Neuronal stem cell (in vitro differentiated cells): ENCODE measurements at regions not wholly inside any gene's neighbourhood (a gene's known extent, or its start where the extent isn't known, plus 50 kb on each side); places are given as distances from the start of the nearest gene placed in this dataset.
"Not testable (repeated sequence)": the region's sequence is repeated elsewhere in the genome, so short reads cannot be mapped to it uniquely, and the experiment has no call there.

Experiments
- DNase-seq: peaks from one replicate; pipeline ENCODE4 v3.0.0-alpha.2; 2013; ENCODE audit warnings: low spot score
- H2AFZ ChIP-seq: one replicate; pipeline ENCODE4 v1.6.1; 2013; ENCODE audit warnings: mild to moderate bottlenecking, low read length, inconsistent platforms
- H2AK5ac ChIP-seq: 2 replicates; pipeline ENCODE4 v1.6.1; 2013; ENCODE audit warnings: low read depth, mild to moderate bottlenecking, inconsistent platforms, low read length, moderate library complexity, mixed read lengths
- H2BK120ac ChIP-seq: 2 replicates; pipeline ENCODE4 v1.6.1; 2013; ENCODE audit warnings: low read depth, mild to moderate bottlenecking, inconsistent platforms, low read length, moderate library complexity, mixed read lengths
- H2BK12ac ChIP-seq: one replicate; pipeline ENCODE4 v1.6.1; 2013; ENCODE audit warnings: low read length, inconsistent platforms
- H2BK15ac ChIP-seq: 2 replicates; pipeline ENCODE4 v1.6.1; 2013; ENCODE audit warnings: mild to moderate bottlenecking, low read length, inconsistent platforms, mixed read lengths
- H2BK5ac ChIP-seq: one replicate; pipeline ENCODE4 v1.6.1; 2013; ENCODE audit warnings: inconsistent platforms, mild to moderate bottlenecking, low read length, moderate library complexity
- H3K14ac ChIP-seq: one replicate; pipeline ENCODE4 v1.6.1; 2013; ENCODE audit warnings: low read length, inconsistent platforms
- H3K18ac ChIP-seq: 2 replicates; pipeline ENCODE4 v1.6.1; 2013; ENCODE audit warnings: low read length, inconsistent platforms
- H3K23ac ChIP-seq: 2 replicates; pipeline ENCODE4 v1.6.1; 2013; ENCODE audit warnings: low read depth, mild to moderate bottlenecking, mixed read lengths, low read length, inconsistent platforms; ENCODE audit not compliant: poor library complexity
- H3K27ac ChIP-seq: replicated peaks from 3 replicates; pipeline ENCODE4 v1.5.1; 2013; ENCODE audit warnings: low read length, inconsistent platforms
- H3K27me3 ChIP-seq, 3 experiments: 2 replicates each; pipeline ENCODE4 v1.6.1; 2013; ENCODE audit warnings: low read length in 3 of 3, mild to moderate bottlenecking in 2 of 3, inconsistent platforms in 1 of 3, low read depth in 1 of 3, mixed read lengths in 1 of 3, moderate library complexity in 1 of 3; ENCODE audit not compliant: control insufficient read depth in 3 of 3, insufficient read depth in 3 of 3
- H3K36me3 ChIP-seq, 2 donors: replicated peaks in 1 of 2; 2 replicates each; pipeline ENCODE4 v1.6.1; 2013; ENCODE audit warnings: low read length in 2 of 2; ENCODE audit not compliant: control insufficient read depth in 2 of 2, insufficient read depth in 2 of 2
- H3K4ac ChIP-seq: 2 replicates; pipeline ENCODE4 v1.6.1; 2013; ENCODE audit warnings: inconsistent platforms, mild to moderate bottlenecking, low read length, moderate library complexity
- H3K4me1 ChIP-seq, 2 donors: 1 replicate in 1 of 2; 2 replicates in 1 of 2; pipeline ENCODE4 v1.6.1; 2013; ENCODE audit warnings: low read length in 2 of 2, low read depth in 1 of 2; ENCODE audit not compliant: control insufficient read depth in 2 of 2, insufficient read depth in 1 of 2
- H3K4me2 ChIP-seq: one replicate; pipeline ENCODE4 v1.6.1; 2013; ENCODE audit warnings: mild to moderate bottlenecking, low read length, inconsistent platforms; ENCODE audit not compliant: insufficient read depth, poor library complexity, severe bottlenecking
- H3K4me3 ChIP-seq, 2 donors: 2 replicates each; pipeline ENCODE4 v1.5.1; 2013; ENCODE audit warnings: low read length in 2 of 2, mild to moderate bottlenecking in 2 of 2, inconsistent platforms in 1 of 2, moderate library complexity in 1 of 2
- H3K79me1 ChIP-seq: one replicate; pipeline ENCODE4 v1.6.1; 2013; ENCODE audit warnings: low read depth, mild to moderate bottlenecking, inconsistent platforms, low read length, moderate library complexity
- H3K9ac ChIP-seq: one replicate; pipeline ENCODE4 v1.6.1; 2013; ENCODE audit warnings: mild to moderate bottlenecking, low read depth, low read length, inconsistent platforms; ENCODE audit not compliant: poor library complexity
- H3K9me3 ChIP-seq, 2 donors: replicated peaks in 1 of 2; 2 replicates each; pipeline versions ENCODE3 to v1.6.1; 2013; ENCODE audit warnings: low read length in 2 of 2, mild to moderate bottlenecking in 2 of 2, inconsistent platforms in 1 of 2, low read depth in 1 of 2, mixed read lengths in 1 of 2, moderate library complexity in 1 of 2; ENCODE audit not compliant: control insufficient read depth in 2 of 2, insufficient read depth in 1 of 2
- H4K8ac ChIP-seq: one replicate; pipeline ENCODE4 v1.6.1; 2013; ENCODE audit warnings: low read depth, mild to moderate bottlenecking, inconsistent platforms, low read length, moderate library complexity
- H4K91ac ChIP-seq: one replicate; pipeline ENCODE4 v1.6.1; 2013; ENCODE audit warnings: low read length, low read depth, mild to moderate bottlenecking, inconsistent platforms; ENCODE audit not compliant: poor library complexity
- WGBS, 2 donors: extraction: QIAGEN DNeasy Blood & Tissue Kit; methylation state at CpG; one replicate each; pipeline ENCODE4 v1.1.7; 2013; ENCODE audit warnings: missing lambda C conversion rate in 2 of 2, mixed read lengths in 1 of 2; ENCODE audit not compliant: insufficient read length in 2 of 2, insufficient replicate concordance in 1 of 2; ENCODE audit errors: extremely low coverage in 2 of 2; 5-methylcytosine and 5-hydroxymethylcytosine counted together

GRCh38 chr2:186354160-186354559 is 131.9 kb upstream of the ZC3H15 start:
- not testable (repeated sequence) for H3K18ac ChIP-seq, H3K36me3 ChIP-seq, H2AFZ ChIP-seq, H2BK5ac ChIP-seq, H2BK120ac ChIP-seq, H3K4me3 ChIP-seq, H3K23ac ChIP-seq, H3K9ac ChIP-seq, H3K4me1 ChIP-seq, H2BK15ac ChIP-seq, H3K14ac ChIP-seq, H2BK12ac ChIP-seq, H3K27ac ChIP-seq, H3K79me1 ChIP-seq, H4K8ac ChIP-seq, H3K9me3 ChIP-seq, H3K4ac ChIP-seq, H3K27me3 ChIP-seq, H4K91ac ChIP-seq, DNase-seq, H3K4me2 ChIP-seq, H2AK5ac ChIP-seq
- WGBS, 2 donors = no CpG with 5 or more reads among the region's 3 CpGs

- Histone ChIP-seq H3K79me1 (no peaks in the 10 kb centered on the region), H3K14ac (no peak overlapping the region), H4K91ac (no peak overlapping the region), H3K36me3 (no peaks in the 10 kb centered on the region), H3K9ac (no peak overlapping the region), H3K27me3 (no peaks in the 10 kb centered on the region), H3K4me3 (no peak overlapping the region), H2BK15ac (no peak overlapping the region), H2AFZ (no peak overlapping the region), H2BK5ac (no peak overlapping the region), H4K8ac (no peak overlapping the region), H3K27ac (no peak overlapping the region), H3K4me1 (no peaks in the 10 kb centered on the region), H3K9me3 (no peaks in the 10 kb centered on the region), H3K23ac (no peak overlapping the region), H3K4me2 (no peak overlapping the region), H3K4ac (no peak overlapping the region), H2BK12ac (no peak overlapping the region), H2AK5ac (no peak overlapping the region), H3K18ac (no peak overlapping the region), H2BK120ac (no peak overlapping the region)
- no CpG with 5 or more reads among the region's 1 CpG for WGBS, 2 donors
- no peak for DNase-seq
Measured at GRCh38 chr2:186365406-186365805, 120.7 kb upstream of the ZC3H15 start.

- no peak overlapping the region for H2AFZ ChIP-seq
- H3K23ac ChIP-seq = no peak overlapping the region
- no peak overlapping the region for H2BK5ac ChIP-seq
- no peaks in the 10 kb centered on the region for H3K79me1 ChIP-seq
- H2AK5ac ChIP-seq = no peak overlapping the region
- H3K36me3 ChIP-seq = no peaks in the 10 kb centered on the region
- H3K9me3 ChIP-seq = no peaks in the 10 kb centered on the region
- H2BK15ac ChIP-seq = no peak overlapping the region
- no peak overlapping the region for H3K9ac ChIP-seq
- H3K27me3 ChIP-seq = no peaks in the 10 kb centered on the region
- no peak overlapping the region for H3K27ac ChIP-seq
- no peak overlapping the region for H3K4ac ChIP-seq
- no peak for DNase-seq
- WGBS, 2 donors = no CpG with 5 or more reads among the region's 3 CpGs
- H4K91ac ChIP-seq = no peak overlapping the region
- H3K4me3 ChIP-seq = no peak overlapping the region
- H3K4me2 ChIP-seq = no peak overlapping the region
- H2BK120ac ChIP-seq = no peak overlapping the region
- H4K8ac ChIP-seq = no peak overlapping the region
- H2BK12ac ChIP-seq = no peak overlapping the region
- H3K14ac ChIP-seq = no peak overlapping the region
- no peaks in the 10 kb centered on the region for H3K4me1 ChIP-seq
- H3K18ac ChIP-seq = no peak overlapping the region
Measured at GRCh38 chr2:186379052-186379451, 107.0 kb upstream of the ZC3H15 start.

GRCh38 chr2:186380805-186381204 is 105.3 kb upstream of the ZC3H15 start:
- Histone ChIP-seq H3K9me3 (peaks cover under 1 to 2% of the 10 kb centered on the region in 2 donors), H2BK15ac (no peak overlapping the region), H4K8ac (no peak overlapping the region), H3K36me3 (no peaks in the 10 kb centered on the region), H3K27me3 (no peaks in the 10 kb centered on the region), H3K14ac (no peak overlapping the region), H2AFZ (no peak overlapping the region), H3K27ac (no peak overlapping the region), H4K91ac (no peak overlapping the region), H2BK12ac (no peak overlapping the region), H2AK5ac (no peak overlapping the region), H3K4me3 (no peak overlapping the region), H2BK5ac (no peak overlapping the region), H3K4me2 (no peak overlapping the region), H3K4ac (no peak overlapping the region), H3K9ac (no peak overlapping the region), H3K23ac (no peak overlapping the region), H2BK120ac (no peak overlapping the region), H3K4me1 (no peaks in the 10 kb centered on the region), H3K79me1 (no peaks in the 10 kb centered on the region), H3K18ac (no peak overlapping the region)
- no peak for DNase-seq
- WGBS, 2 donors = no CpG with 5 or more reads among the region's 2 CpGs
